Jurkat, Clone E6-1 (cell line): ENCODE measurements at regions not wholly inside any gene's neighbourhood (a gene's known extent, or its start where the extent isn't known, plus 50 kb on each side); places are given as distances from the start of the nearest gene placed in this dataset.

Source experiments
- DNase-seq: peaks from one replicate; pipeline ENCODE4 v3.0.0-alpha.2; 2011; ENCODE audit warnings: low read depth, low spot score
- H3K4me3 ChIP-seq: 2 replicates; pipeline ENCODE4 v1.5.1; 2011; ENCODE audit warnings: mild to moderate bottlenecking, low read length, control low read depth, moderate library complexity

DNA sequence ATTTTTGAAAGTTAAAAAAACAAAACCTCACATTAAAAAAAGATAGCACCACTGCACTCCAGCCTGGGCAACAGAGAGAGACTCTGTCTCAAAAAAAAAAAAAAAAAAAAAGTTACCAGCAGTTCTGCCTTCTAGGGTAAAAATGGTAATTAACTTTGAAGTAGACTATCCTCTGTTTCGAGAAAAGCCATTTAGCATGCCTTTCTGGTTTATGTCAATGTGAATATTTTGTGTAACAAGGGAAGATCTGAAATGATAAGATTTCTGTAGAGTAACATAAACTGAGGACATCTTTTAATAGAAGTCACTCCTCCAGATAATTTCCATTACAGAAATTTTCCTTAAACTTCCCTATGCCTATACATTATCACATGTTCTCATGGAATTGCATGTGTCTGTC lies 203.2 kb upstream of the GAP43 start:
- no peak for DNase-seq
- no peak overlapping the region for H3K4me3 ChIP-seq

DNA sequence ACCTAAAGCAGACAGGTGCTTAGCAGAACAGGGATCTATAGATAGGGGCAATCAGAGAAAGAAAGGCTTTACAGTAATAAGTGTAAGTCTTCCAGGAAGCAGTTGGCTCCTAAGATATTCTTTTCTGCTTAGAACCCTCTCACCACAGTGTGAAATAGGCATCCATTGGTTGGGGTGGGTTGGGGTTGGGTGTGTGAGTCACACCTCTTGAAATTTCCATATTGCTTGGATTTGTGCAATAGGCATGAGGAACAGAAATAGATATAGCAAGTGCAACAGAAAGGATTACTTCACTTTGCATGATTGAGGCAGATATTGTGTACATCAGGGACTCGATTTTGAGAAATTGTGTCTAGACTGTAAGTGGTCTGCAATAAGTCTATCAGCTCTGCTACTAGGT lies 200.1 kb upstream of the GAP43 start:
- DNase-seq = no peak
- H3K4me3 ChIP-seq = no peak overlapping the region

- H3K4me3 ChIP-seq = no peak overlapping the region
- DNase-seq = no peak
Measured at GRCh38 chr3:115428841-115429240, 194.5 kb upstream of the GAP43 start.

GRCh38 chr3:115436767-115437301 lies 186.5 kb upstream of the GAP43 start:
- H3K4me3 ChIP-seq = no peak overlapping the region
- no peak for DNase-seq

DNA sequence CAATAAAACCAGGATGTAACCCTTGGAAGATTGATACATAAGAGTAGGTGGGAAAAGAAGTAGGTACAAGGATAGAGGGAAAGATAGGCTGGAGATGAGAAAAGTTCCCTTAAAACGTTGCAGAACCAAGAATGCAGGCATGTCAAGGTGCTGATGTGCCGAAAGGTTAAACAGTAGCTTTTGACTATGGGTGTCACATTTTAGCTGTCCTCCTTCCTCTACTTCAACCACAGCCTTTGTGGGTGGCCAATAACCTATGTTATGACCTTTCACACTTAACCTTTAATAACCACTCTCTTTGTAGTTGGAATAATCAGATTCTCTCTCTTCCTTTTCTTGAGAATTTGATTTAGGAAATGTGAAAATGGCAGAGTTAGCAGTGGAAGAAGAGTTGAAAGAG lies 184.5 kb upstream of the GAP43 start:
- H3K4me3 ChIP-seq = no peak overlapping the region
- no peak for DNase-seq

GRCh38 chr3:115445559-115445958 lies 177.8 kb upstream of the GAP43 start:
- DNase-seq = no peak
- no peak overlapping the region for H3K4me3 ChIP-seq

GRCh38 chr3:115448851-115449250 lies 174.5 kb upstream of the GAP43 start:
- DNase-seq = no peak
- no peak overlapping the region for H3K4me3 ChIP-seq

DNA sequence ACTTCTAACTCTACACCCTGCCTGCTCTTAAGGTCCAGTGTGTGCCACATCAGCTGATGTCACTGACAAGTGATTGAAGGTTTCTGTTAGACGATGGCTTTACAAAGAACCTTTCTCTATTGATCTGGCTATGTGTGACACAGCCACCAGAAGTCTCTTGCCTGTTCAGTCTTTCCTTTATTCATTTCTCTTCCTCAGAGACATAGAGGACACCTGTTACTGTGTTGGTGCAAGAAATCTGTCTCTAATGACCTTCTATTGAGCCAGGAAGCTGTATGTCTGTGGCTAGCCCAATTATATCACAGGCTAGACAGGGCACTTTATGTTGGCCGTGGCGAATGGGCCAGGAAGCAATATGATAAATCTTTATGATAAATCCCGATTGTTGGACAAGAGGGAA lies 173.3 kb upstream of the GAP43 start:
- DNase-seq = no peak
- no peak overlapping the region for H3K4me3 ChIP-seq

GRCh38 chr3:115464036-115464435 lies 159.3 kb upstream of the GAP43 start:
- DNase-seq = no peak
- no peak overlapping the region for H3K4me3 ChIP-seq

GRCh38 chr3:115469649-115470048 lies 153.7 kb upstream of the GAP43 start:
- no peak overlapping the region for H3K4me3 ChIP-seq
- DNase-seq = no peak

GRCh38 chr3:115470254-115470653 lies 153.1 kb upstream of the GAP43 start:
- no peak for DNase-seq
- no peak overlapping the region for H3K4me3 ChIP-seq

DNA sequence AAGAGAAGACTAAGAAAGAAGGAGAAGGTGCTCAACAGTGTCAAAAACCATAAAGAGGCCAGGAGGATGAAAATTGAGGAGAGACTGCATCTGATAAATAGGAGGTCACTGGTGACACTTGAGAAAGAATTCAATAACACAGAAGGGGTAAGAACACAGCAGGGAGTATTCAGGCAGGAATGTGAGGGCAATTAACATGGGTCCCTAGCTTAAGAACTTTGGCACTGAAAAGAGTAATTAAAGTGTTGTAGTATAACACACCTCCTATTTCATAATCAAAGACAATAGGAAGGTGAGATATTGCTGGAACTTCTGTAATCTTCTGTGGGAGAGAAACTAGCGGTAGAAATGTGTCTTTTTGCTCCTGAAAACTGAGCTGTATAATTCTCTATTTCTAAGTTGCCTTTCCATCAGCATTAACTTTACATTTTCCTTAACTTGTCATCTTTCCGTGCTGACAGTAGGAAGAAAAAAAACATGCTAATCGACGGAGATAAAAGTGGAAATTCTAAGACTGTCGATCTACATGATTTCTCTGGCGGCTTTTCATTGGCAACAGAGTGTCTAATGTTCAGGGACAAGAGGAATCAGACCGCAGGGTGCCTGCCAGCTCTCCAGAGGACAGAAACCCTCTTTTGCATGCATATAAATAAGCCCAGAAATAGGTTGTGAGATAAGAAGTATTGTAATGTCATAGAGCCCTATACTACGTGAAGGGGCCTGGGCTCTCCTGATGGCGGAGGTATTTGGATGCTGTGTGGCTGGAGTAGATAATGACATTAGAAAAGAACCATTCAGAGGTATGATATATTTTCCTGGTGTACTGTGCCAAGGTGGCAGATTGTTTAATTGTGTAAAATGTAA lies 147.9 kb upstream of the GAP43 start:
- no peak for DNase-seq
- no peak overlapping the region for H3K4me3 ChIP-seq

GRCh38 chr3:115476472-115476871 lies 146.8 kb upstream of the GAP43 start:
- no peak for DNase-seq
- no peak overlapping the region for H3K4me3 ChIP-seq

GRCh38 chr3:115478359-115478758 lies 145.0 kb upstream of the GAP43 start:
- DNase-seq = no peak
- H3K4me3 ChIP-seq = no peak overlapping the region

GRCh38 chr3:115486880-115487279 lies 136.4 kb upstream of the GAP43 start:
- no peak overlapping the region for H3K4me3 ChIP-seq
- no peak for DNase-seq

DNA sequence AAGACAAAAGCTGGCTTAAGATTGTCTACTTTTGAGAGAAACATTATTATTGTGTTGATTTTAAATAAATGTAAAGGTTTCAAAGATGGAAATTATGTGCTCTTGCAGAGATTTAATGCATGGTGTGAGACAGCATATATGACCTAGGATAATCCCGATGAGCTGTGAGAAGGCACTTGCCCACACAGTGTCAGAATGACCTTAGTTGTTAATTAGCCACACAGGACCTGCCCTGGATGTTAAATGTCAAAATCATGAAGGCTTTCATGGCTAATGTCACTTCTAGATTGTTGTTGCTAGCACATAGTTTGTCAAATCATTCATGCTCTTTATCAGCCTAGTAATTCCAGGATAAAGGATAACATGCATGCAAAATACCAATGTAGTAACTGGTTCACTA lies 135.3 kb upstream of the GAP43 start:
- no peak overlapping the region for H3K4me3 ChIP-seq
- no peak for DNase-seq

DNA sequence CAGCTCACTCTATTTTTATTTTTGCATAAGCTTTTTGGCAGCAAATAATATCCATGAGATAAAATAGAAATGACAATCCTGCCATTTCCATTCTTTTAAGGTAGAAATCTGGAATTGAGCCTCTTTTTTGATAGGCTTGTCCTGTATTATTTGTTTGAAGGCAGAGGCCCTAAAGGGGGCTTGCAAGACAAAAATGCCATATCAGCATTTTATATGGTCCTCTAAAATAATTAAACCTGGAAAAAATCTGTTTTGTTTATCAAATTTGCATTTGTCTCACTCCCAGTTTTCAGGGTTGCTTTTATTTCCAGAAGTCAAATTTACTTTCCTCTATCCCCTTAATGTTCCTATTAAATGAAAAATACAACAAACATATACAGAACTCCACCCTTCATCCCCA lies 134.9 kb upstream of the GAP43 start:
- DNase-seq = no peak
- no peak overlapping the region for H3K4me3 ChIP-seq

DNA sequence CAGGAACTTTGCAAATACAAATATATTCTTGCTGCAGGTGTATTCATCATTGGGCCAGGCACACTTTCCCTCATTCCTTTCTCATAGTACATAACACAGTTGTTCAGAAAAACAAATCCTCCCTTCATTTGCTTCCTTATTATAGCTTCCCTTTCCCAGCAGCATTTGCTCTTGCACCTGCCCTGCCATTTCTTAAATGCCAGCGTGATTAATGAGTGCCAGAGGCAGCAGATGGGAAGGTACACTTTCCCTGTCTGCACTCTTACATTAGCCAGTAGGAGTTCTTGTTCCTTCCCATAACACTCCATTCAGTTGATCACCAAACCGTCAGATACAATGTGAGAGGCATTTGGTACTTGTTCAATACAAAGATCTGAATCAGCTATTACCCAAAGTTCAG lies 128.5 kb upstream of the GAP43 start:
- DNase-seq = no peak

GRCh38 chr3:115498421-115498820 lies 124.9 kb upstream of the GAP43 start:
- no peak overlapping the region for H3K4me3 ChIP-seq
- no peak for DNase-seq

More for the DNA sequence above, 128.5 kb upstream of the GAP43 start:
- no peak overlapping the region for H3K4me3 ChIP-seq

DNA sequence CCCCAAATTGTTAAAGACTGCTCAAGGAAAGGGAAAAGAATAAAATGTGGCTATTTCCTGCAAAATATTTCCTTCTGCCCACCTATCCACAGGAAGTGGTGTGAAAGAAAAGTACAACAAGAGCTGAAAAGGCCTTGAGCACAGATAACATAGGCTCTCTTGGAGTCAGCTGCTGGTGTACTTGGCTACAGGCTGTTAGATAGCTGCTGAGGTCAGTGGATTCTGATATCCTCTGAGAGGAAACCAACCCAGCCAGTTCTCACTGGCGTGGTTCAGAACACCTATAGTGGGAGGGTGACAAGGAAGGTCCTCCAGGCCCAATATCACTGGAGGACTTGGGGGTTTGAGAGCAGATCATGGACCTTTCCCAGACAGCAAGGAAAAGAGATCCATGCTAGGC lies 124.4 kb upstream of the GAP43 start:
- H3K4me3 ChIP-seq = no peak overlapping the region
- no peak for DNase-seq

GRCh38 chr3:115499666-115500065 lies 123.6 kb upstream of the GAP43 start:
- no peak overlapping the region for H3K4me3 ChIP-seq
- no peak for DNase-seq
